HEK293 (cell line): ENCODE measurements at regions not wholly inside any gene's neighbourhood (a gene's known extent, or its start where the extent isn't known, plus 50 kb on each side); places are given as distances from the start of the nearest gene placed in this dataset.

Experiments
- CTCF ChIA-PET: fragments of 350-600 bp; formaldehyde crosslinking; extraction: SDS; loops from one replicate; lab custom pipeline; 2021; ENCODE audit warnings: antibody characterized with exemption; lab: Yijun Ruan, JAX
- POLR2A ChIA-PET: fragments of 300-600 bp; formaldehyde crosslinking; extraction: SDS; loops from one replicate; lab custom pipeline; 2020; ENCODE audit warnings: antibody characterized with exemption, inconsistent platforms; lab: Yijun Ruan, JAX
- H3K27ac ChIP-seq: fragments of 200-500 bp; sonication (Bioruptor generic); 2 replicates; pipeline ENCODE4 v1.5.1; 2014; ENCODE audit warnings: low read depth, low read length, control low read depth, inconsistent platforms; ENCODE audit errors: extremely low read depth
- H3K36me3 ChIP-seq, 2 experiments: fragments of 200-500 bp in 1 of 2; sonication (Bioruptor generic) in 1 of 2; 1 replicate in 1 of 2; 2 replicates in 1 of 2; pipeline ENCODE4 v1.5.1; 2014 to 2017; ENCODE audit warnings: inconsistent platforms in 2 of 2, low read length in 2 of 2; ENCODE audit not compliant: control insufficient read depth in 2 of 2, insufficient read depth in 1 of 2
- H3K4me1 ChIP-seq: fragments of 200-500 bp; sonication (Bioruptor generic); 2 replicates; pipeline ENCODE4 v1.5.1; 2014; ENCODE audit warnings: mild to moderate bottlenecking, low read length, inconsistent platforms; ENCODE audit not compliant: control insufficient read depth, insufficient read depth
- H3K4me3 ChIP-seq: 2 replicates; pipeline ENCODE4 v1.5.1; 2011; ENCODE audit warnings: low read depth, mild to moderate bottlenecking, control low read depth, low read length, moderate library complexity
- H3K9me3 ChIP-seq: fragments of 200-500 bp; sonication (Bioruptor generic); 2 replicates; pipeline ENCODE4 v1.5.1; 2014; ENCODE audit warnings: low read depth, low read length, inconsistent platforms; ENCODE audit not compliant: control insufficient read depth, insufficient read depth
- GLI2 ChIP-seq: fragments of 450-650 bp; formaldehyde crosslinking; IDR thresholded peaks from 2 replicates; pipeline ENCODE4; 2017; ENCODE audit warnings: missing biosample characterization, missing genetic modification characterization, low read depth, borderline replicate concordance
- IKZF3 ChIP-seq: fragments of 450-650 bp; IDR thresholded peaks from 2 replicates; pipeline ENCODE4 v1.5.0; 2018; ENCODE audit warnings: missing biosample characterization, mild to moderate bottlenecking, missing genetic modification characterization, moderate library complexity
- MEIS1 ChIP-seq: sonication (generic); formaldehyde crosslinking; IDR thresholded peaks from 2 replicates; pipeline ENCODE4 v1.8.1; 2022; ENCODE audit warnings: missing genetic modification reagents, mild to moderate bottlenecking, borderline replicate concordance
- MYNN ChIP-seq: fragments of 450-650 bp; formaldehyde crosslinking; IDR thresholded peaks from 2 replicates; pipeline ENCODE4 v1.5.1; 2016; ENCODE audit warnings: missing biosample characterization, missing genetic modification characterization, borderline replicate concordance
- YY1 ChIP-seq: fragments of 450-650 bp; formaldehyde crosslinking; IDR thresholded peaks from 2 replicates; pipeline ENCODE4 v1.5.1; 2018; ENCODE audit warnings: missing biosample characterization, missing genetic modification characterization
- YY2 ChIP-seq: fragments of 450-650 bp; formaldehyde crosslinking; IDR thresholded peaks from 2 replicates; pipeline ENCODE4 v1.5.1; 2016; ENCODE audit warnings: missing biosample characterization, missing genetic modification characterization
- ZBTB1 ChIP-seq: fragments of 450-650 bp; formaldehyde crosslinking; IDR thresholded peaks from 2 replicates; pipeline ENCODE4 v1.5.1; 2016; ENCODE audit warnings: missing biosample characterization, missing genetic modification characterization
- ZBTB17 ChIP-seq: fragments of 450-650 bp; formaldehyde crosslinking; IDR thresholded peaks from 2 replicates; pipeline ENCODE4 v1.5.1; 2016; ENCODE audit warnings: missing biosample characterization, missing genetic modification characterization
- ZBTB20 ChIP-seq: fragments of 450-650 bp; formaldehyde crosslinking; IDR thresholded peaks from 2 replicates; pipeline ENCODE4 v1.5.1; 2016; ENCODE audit warnings: missing biosample characterization, missing genetic modification characterization
- ZEB2 ChIP-seq: fragments of 450-650 bp; formaldehyde crosslinking; IDR thresholded peaks from 2 replicates; pipeline ENCODE4 v1.5.1; 2016; ENCODE audit warnings: missing biosample characterization, missing genetic modification characterization
- ZNF10 ChIP-seq: fragments of 450-650 bp; formaldehyde crosslinking; IDR thresholded peaks from 2 replicates; pipeline ENCODE4 v1.5.1; 2017; ENCODE audit warnings: missing biosample characterization, missing genetic modification characterization
- ZNF18 ChIP-seq: fragments of 450-650 bp; formaldehyde crosslinking; IDR thresholded peaks from 2 replicates; pipeline ENCODE4 v1.5.1; 2016; ENCODE audit warnings: missing biosample characterization, missing genetic modification characterization
- ZNF202 ChIP-seq: fragments of 450-650 bp; formaldehyde crosslinking; IDR thresholded peaks from 2 replicates; pipeline ENCODE4 v1.5.1; 2016; ENCODE audit warnings: missing biosample characterization, missing genetic modification characterization, borderline replicate concordance
- ZNF221 ChIP-seq: fragments of 450-650 bp; formaldehyde crosslinking; IDR thresholded peaks from 2 replicates; pipeline ENCODE4 v1.5.1; 2017; ENCODE audit warnings: missing biosample characterization, missing genetic modification characterization, borderline replicate concordance
- ZNF248 ChIP-seq: fragments of 450-650 bp; formaldehyde crosslinking; IDR thresholded peaks from 2 replicates; pipeline ENCODE4 v1.5.1; 2017; ENCODE audit warnings: missing biosample characterization, missing genetic modification characterization
- ZNF280D ChIP-seq: fragments of 450-650 bp; formaldehyde crosslinking; IDR thresholded peaks from 2 replicates; pipeline ENCODE4 v1.5.1; 2016; ENCODE audit warnings: missing biosample characterization, missing genetic modification characterization
- ZNF350 ChIP-seq: fragments of 450-650 bp; formaldehyde crosslinking; IDR thresholded peaks from 2 replicates; pipeline ENCODE4 v1.5.0; 2017; ENCODE audit warnings: missing biosample characterization, mild to moderate bottlenecking, missing genetic modification characterization
- ZNF423 ChIP-seq: fragments of 450-650 bp; formaldehyde crosslinking; IDR thresholded peaks from 2 replicates; pipeline ENCODE4 v1.5.1; 2016; ENCODE audit warnings: missing biosample characterization, missing genetic modification characterization
- ZNF501 ChIP-seq: fragments of 450-650 bp; formaldehyde crosslinking; IDR thresholded peaks from 2 replicates; pipeline ENCODE4 v1.5.1; 2016; ENCODE audit warnings: missing biosample characterization, missing genetic modification characterization
- ZNF513 ChIP-seq: fragments of 450-650 bp; IDR thresholded peaks from 2 replicates; pipeline ENCODE4 v1.5.1; 2018; ENCODE audit warnings: missing biosample characterization, missing genetic modification characterization
- ZNF529 ChIP-seq: fragments of 450-650 bp; formaldehyde crosslinking; IDR thresholded peaks from 2 replicates; pipeline ENCODE4 v1.5.1; 2017; ENCODE audit warnings: missing genetic modification characterization, missing biosample characterization; ENCODE audit not compliant: insufficient replicate concordance
- ZNF544 ChIP-seq: fragments of 450-650 bp; formaldehyde crosslinking; IDR thresholded peaks from 2 replicates; pipeline ENCODE4 v1.5.0; 2017; ENCODE audit warnings: missing biosample characterization, missing genetic modification characterization
- ZNF549 ChIP-seq: fragments of 450-650 bp; IDR thresholded peaks from 2 replicates; pipeline ENCODE4 v1.5.1; 2018; ENCODE audit warnings: missing biosample characterization, missing genetic modification characterization, mild to moderate bottlenecking, inconsistent platforms, moderate library complexity
- ZNF623 ChIP-seq: fragments of 450-650 bp; formaldehyde crosslinking; IDR thresholded peaks from 2 replicates; pipeline ENCODE4 v1.5.1; 2016; ENCODE audit warnings: missing biosample characterization, missing genetic modification characterization
- ZNF629 ChIP-seq: fragments of 450-650 bp; formaldehyde crosslinking; IDR thresholded peaks from 2 replicates; pipeline ENCODE4 v1.5.1; 2017; ENCODE audit warnings: missing biosample characterization, missing genetic modification characterization
- ZNF76 ChIP-seq: fragments of 450-650 bp; formaldehyde crosslinking; IDR thresholded peaks from 2 replicates; pipeline ENCODE4; 2016; ENCODE audit warnings: low read depth, missing biosample characterization, missing genetic modification characterization, borderline replicate concordance
- ZSCAN30 ChIP-seq: fragments of 450-650 bp; IDR thresholded peaks from 2 replicates; pipeline ENCODE4 v1.5.1; 2018; ENCODE audit warnings: missing biosample characterization, mild to moderate bottlenecking, missing genetic modification characterization, moderate library complexity

- Histone ChIP-seq H3K9me3 (no peaks in the 10 kb centered on the region), H3K27ac (no peak overlapping the region), H3K4me3 (no peak overlapping the region), H3K36me3 (no peaks in the 10 kb centered on the region), H3K4me1 (no peaks in the 10 kb centered on the region)
- TF ChIP-seq ZSCAN30 (tag by site-specific recombination): no peak
- CTCF ChIA-PET: no interaction called here
- POLR2A ChIA-PET: no interaction called here
Observed at GRCh38 chr2:234388591-234388990, 108.3 kb downstream of the ARL4C start.

- POLR2A ChIA-PET: no interaction called here
- Histone ChIP-seq H3K9me3 (no peaks in the 10 kb centered on the region), H3K36me3 (no peaks in the 10 kb centered on the region), H3K27ac (no peak overlapping the region), H3K4me1 (no peaks in the 10 kb centered on the region), H3K4me3 (no peak overlapping the region)
- CTCF ChIA-PET: no interaction called here
- TF ChIP-seq ZBTB1 (no peak), ZNF513 (no peak), ZNF549 (tag by site-specific recombination) (no peak), ZNF248 (tag by site-specific recombination) (no peak), ZNF529 (tag by site-specific recombination) (no peak), ZNF10 (no peak), ZBTB20 (tag by site-specific recombination) (no peak), ZBTB17 (tag by site-specific recombination) (no peak), ZNF202 (no peak), ZNF629 (tag by site-specific recombination) (no peak), YY2 (tag by site-specific recombination) (no peak), MYNN (tag by site-specific recombination) (no peak), ZNF221 (tag by site-specific recombination) (no peak), IKZF3 (tag by site-specific recombination) (no peak), MEIS1 (CRISPR knock-in tag) (no peak), ZNF501 (no peak), ZNF544 (tag by site-specific recombination) (no peak), ZEB2 (tag by site-specific recombination) (no peak)
Observed at GRCh38 chr2:234386971-234387370, 109.9 kb downstream of the ARL4C start.

GRCh38 chr2:234382131-234382530, 114.8 kb downstream of the ARL4C start:
- no peaks in the 10 kb centered on the region for H3K4me1 ChIP-seq
- no peak overlapping the region for H3K27ac ChIP-seq
- ChIA-PET CTCF (no interaction called here), POLR2A (interaction anchor here (0.5 kb wide), 1 partner anchor 13 kb away, joined by 4 read pairs; no protein-coding TSS in a partner anchor)
- H3K4me3 ChIP-seq: no peak overlapping the region
- no peaks in the 10 kb centered on the region for H3K36me3 ChIP-seq
- H3K9me3 ChIP-seq: no peaks in the 10 kb centered on the region
- TF ChIP-seq ZNF76 (tag by site-specific recombination) (no peak), ZNF623 (tag by site-specific recombination) (no peak), ZNF18 (tag by site-specific recombination) (no peak), ZNF350 (tag by site-specific recombination) (no peak), YY1 (tag by site-specific recombination) (no peak), GLI2 (tag by site-specific recombination) (no peak), ZNF423 (tag by site-specific recombination) (no peak), ZNF280D (tag by site-specific recombination) (no peak)
